GM19324 (cell line): ENCODE measurements at regions not wholly inside any gene's neighbourhood (a gene's known extent, or its start where the extent isn't known, plus 50 kb on each side); places are given as distances from the start of the nearest gene placed in this dataset.

Source experiments
- ATAC-seq: cut with Tn5 transposase; IDR thresholded peaks from one replicate; pipeline ENCODE4 v1.9.1; 2021; ENCODE audit warnings: mild to moderate bottlenecking, moderate library complexity; ENCODE audit not compliant: unreplicated experiment, low FRiP score

GRCh38 chr3:177931346-177931745 lies 604.9 kb upstream of the KCNMB2 start:
- ATAC-seq = no peak

GRCh38 chr3:177932346-177932745 lies 603.9 kb upstream of the KCNMB2 start:
- no peak for ATAC-seq

- ATAC-seq = no peak
Observed at GRCh38 chr3:177932750-177933660, 603.2 kb upstream of the KCNMB2 start.

GRCh38 chr3:177934001-177934891 lies 602.0 kb upstream of the KCNMB2 start:
- ATAC-seq = no peak

- no peak for ATAC-seq
Observed at GRCh38 chr3:177935047-177935446, 601.2 kb upstream of the KCNMB2 start.

GRCh38 chr3:177936721-177937120 lies 599.5 kb upstream of the KCNMB2 start:
- ATAC-seq = no peak

- ATAC-seq = no peak
Observed at GRCh38 chr3:177942911-177943310, 593.3 kb upstream of the KCNMB2 start.

- ATAC-seq = no peak
Observed at GRCh38 chr3:177944228-177944661, 592.0 kb upstream of the KCNMB2 start.

GRCh38 chr3:177946048-177946447 lies 590.2 kb upstream of the KCNMB2 start:
- no peak for ATAC-seq

- no peak for ATAC-seq
Observed at GRCh38 chr3:177946497-177946896, 589.7 kb upstream of the KCNMB2 start.

GRCh38 chr3:177946936-177947335 lies 589.3 kb upstream of the KCNMB2 start:
- ATAC-seq = no peak

- no peak for ATAC-seq
Observed at GRCh38 chr3:177947901-177948300, 588.3 kb upstream of the KCNMB2 start.

GRCh38 chr3:177948716-177949425 lies 587.4 kb upstream of the KCNMB2 start:
- peak; percentile 82 for ATAC-seq

- ATAC-seq = no peak
Observed at GRCh38 chr3:177959188-177959587, 577.0 kb upstream of the KCNMB2 start.

- ATAC-seq = no peak
Observed at GRCh38 chr3:177960014-177960413, 576.2 kb upstream of the KCNMB2 start.

GRCh38 chr3:177960722-177961121 lies 575.5 kb upstream of the KCNMB2 start:
- ATAC-seq = no peak

GRCh38 chr3:177961784-177962183 lies 574.5 kb upstream of the KCNMB2 start:
- no peak for ATAC-seq

- ATAC-seq = no peak
Observed at GRCh38 chr3:177966493-177966892, 569.7 kb upstream of the KCNMB2 start.

GRCh38 chr3:177968891-177969290 lies 567.3 kb upstream of the KCNMB2 start:
- no peak for ATAC-seq

- peak; percentile 85 for ATAC-seq
Observed at GRCh38 chr3:177973241-177973840, 562.9 kb upstream of the KCNMB2 start.
